Right atrium auricular region (tissue), 2 donors: ENCODE measurements at regions not wholly inside any gene's neighbourhood (a gene's known extent, or its start where the extent isn't known, plus 50 kb on each side); places are given as distances from the start of the nearest gene placed in this dataset.

ENCODE experiments used
- DNase-seq: peaks from one replicate; pipeline ENCODE4 v3.0.0-alpha.2; 2019; ENCODE audit warnings: low spot score
- H3K27ac ChIP-seq, 2 donors: fragments of 200-600 bp; sonication (generic); 1 replicate in 1 of 2; 2 replicates in 1 of 2; pipeline ENCODE4 v1.5.1; 2016 to 2019
- H3K27me3 ChIP-seq, 2 donors: fragments of 200-600 bp; sonication (generic); one replicate each; pipeline versions ENCODE4 v1.5.1 to v1.6.0; 2017 to 2019
- H3K36me3 ChIP-seq: fragments of 200-600 bp; sonication (generic); one replicate; pipeline ENCODE4 v1.5.1; 2016
- H3K4me1 ChIP-seq, 2 donors: fragments of 200-600 bp; sonication (generic); one replicate each; pipeline versions ENCODE4 v1.5.1 to v1.6.0; 2017 to 2019
- H3K4me3 ChIP-seq, 2 donors: fragments of 200-600 bp; sonication (generic); 1 replicate in 1 of 2; 2 replicates in 1 of 2; pipeline ENCODE4 v1.5.1; 2017 to 2019; ENCODE audit warnings: mild to moderate bottlenecking in 1 of 2, moderate library complexity in 1 of 2
- H3K9me3 ChIP-seq, 2 donors: fragments of 200-600 bp; sonication (generic); one replicate each; pipeline ENCODE4 v1.5.1; 2019
- TF ChIP-seq, protein P1 (sequence below), 2 donors: fragments of 200-600 bp; sonication (generic); IDR thresholded peaks; one replicate each; pipeline ENCODE4 v1.5.1; 2019; ENCODE audit warnings: antibody characterized with exemption in 2 of 2

GRCh38 chr1:29704430-29704829, 468.1 kb downstream of the PTPRU start:
- no peaks in the 10 kb centered on the region for H3K27me3 ChIP-seq
- no peak overlapping the region for H3K4me3 ChIP-seq
- H3K9me3 ChIP-seq: no peaks in the 10 kb centered on the region
- H3K27ac ChIP-seq: no peak overlapping the region
- TF ChIP-seq, protein P1, sequence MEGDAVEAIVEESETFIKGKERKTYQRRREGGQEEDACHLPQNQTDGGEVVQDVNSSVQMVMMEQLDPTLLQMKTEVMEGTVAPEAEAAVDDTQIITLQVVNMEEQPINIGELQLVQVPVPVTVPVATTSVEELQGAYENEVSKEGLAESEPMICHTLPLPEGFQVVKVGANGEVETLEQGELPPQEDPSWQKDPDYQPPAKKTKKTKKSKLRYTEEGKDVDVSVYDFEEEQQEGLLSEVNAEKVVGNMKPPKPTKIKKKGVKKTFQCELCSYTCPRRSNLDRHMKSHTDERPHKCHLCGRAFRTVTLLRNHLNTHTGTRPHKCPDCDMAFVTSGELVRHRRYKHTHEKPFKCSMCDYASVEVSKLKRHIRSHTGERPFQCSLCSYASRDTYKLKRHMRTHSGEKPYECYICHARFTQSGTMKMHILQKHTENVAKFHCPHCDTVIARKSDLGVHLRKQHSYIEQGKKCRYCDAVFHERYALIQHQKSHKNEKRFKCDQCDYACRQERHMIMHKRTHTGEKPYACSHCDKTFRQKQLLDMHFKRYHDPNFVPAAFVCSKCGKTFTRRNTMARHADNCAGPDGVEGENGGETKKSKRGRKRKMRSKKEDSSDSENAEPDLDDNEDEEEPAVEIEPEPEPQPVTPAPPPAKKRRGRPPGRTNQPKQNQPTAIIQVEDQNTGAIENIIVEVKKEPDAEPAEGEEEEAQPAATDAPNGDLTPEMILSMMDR (IDR thresholded peaks at IDR 0.05): no peak
- no peaks in the 10 kb centered on the region for H3K36me3 ChIP-seq
- no peak for DNase-seq
- peaks cover 0 to 6% of the 10 kb centered on the region in 2 donors for H3K4me1 ChIP-seq

DNA sequence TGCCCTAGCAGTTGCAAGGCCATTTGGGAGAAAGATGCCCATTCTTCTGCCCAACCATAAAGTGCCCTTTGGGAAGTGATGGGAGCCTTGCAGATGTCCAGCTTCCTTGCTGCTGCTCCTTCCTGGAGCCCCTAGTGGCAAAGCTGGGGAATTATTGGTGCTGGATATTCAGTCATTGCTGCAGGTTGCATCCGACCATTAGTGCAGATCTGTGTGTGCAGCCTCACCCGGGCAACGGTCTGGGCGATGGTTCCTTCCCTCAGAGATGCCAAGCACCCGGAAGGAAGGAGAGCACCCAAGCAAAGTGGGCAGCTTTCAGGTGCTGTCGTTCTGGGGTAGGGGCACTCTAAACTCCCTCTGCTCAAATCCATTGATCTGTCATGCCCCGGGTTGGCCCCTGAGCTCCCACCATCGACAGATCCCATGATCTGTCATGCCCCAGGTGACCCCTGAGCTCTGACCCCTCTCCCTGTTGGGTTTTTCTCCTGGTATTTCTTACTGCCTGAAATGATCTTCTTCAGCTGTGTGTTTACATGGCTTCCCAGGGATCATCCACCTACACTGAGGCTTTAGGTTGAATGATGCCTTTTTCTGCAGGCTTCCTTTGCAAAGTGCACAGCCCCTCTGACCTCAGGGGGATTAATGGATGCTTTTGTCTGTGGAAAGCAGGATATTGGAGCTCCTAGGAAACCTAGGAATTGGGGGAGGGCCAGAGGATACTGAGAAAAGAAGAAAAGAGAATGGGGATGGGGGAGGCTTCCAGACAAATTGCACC, 467.5 kb downstream of the PTPRU start:
- Histone ChIP-seq H3K4me3 (no peak overlapping the region), H3K4me1 (peaks cover 0 to 2% of the 10 kb centered on the region in 2 donors), H3K27me3 (no peaks in the 10 kb centered on the region), H3K9me3 (no peaks in the 10 kb centered on the region), H3K36me3 (no peaks in the 10 kb centered on the region), H3K27ac (no peak overlapping the region)
- DNase-seq: no peak
- TF ChIP-seq, protein P1 (IDR thresholded peaks at IDR 0.05): peak; percentile 53 to 69

DNA sequence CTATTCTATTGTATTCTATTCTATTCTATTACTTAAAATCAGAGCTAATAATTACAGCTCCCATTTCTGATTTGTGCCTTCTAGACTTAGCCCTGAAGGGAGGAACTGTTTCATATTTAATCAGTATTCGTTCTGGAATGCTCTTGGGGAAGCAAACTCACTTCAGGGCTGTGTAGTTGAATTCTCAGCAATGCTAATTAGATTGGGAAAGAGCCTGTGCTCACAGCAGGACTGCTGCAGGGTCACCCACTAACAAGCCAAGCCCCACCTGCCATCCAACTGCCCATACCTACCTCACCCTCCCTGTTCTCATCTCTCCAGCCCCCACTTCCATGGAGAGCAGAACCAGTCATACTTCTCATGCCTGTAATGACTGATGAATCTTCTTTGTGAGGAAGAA, 464.2 kb downstream of the PTPRU start:
- Histone ChIP-seq H3K4me1 (no peaks in the 10 kb centered on the region), H3K27ac (no peak overlapping the region), H3K36me3 (no peaks in the 10 kb centered on the region), H3K9me3 (no peaks in the 10 kb centered on the region), H3K4me3 (no peak overlapping the region), H3K27me3 (no peaks in the 10 kb centered on the region)
- DNase-seq: no peak
- TF ChIP-seq, protein P1 (IDR thresholded peaks at IDR 0.05): no peak

DNA sequence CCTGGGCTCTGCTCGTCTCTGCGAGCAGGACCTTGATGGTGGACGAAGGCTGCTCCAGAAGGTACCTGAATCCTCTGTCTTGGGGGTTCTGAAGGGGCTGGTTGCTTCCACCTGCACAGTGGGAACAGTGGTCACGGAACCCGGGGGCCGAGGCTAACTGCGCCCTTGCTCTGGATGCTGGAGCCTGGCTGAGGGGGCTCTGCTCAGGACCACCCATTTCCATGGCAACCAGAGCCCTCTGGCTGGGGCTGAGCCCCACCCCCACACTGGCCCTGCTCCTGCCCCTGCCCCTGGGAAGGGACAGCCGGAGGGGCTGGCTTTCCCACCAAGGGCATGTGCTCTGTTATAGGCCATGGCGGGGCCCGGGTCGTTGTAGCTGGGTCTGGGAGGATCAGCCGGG, 462.3 kb downstream of the PTPRU start:
- H3K9me3 ChIP-seq: no peaks in the 10 kb centered on the region
- TF ChIP-seq, protein P1 (IDR thresholded peaks at IDR 0.05): no peak
- no peak overlapping the region for H3K4me3 ChIP-seq
- H3K4me1 ChIP-seq: no peaks in the 10 kb centered on the region
- DNase-seq: no peak
- H3K27ac ChIP-seq: no peak overlapping the region
- no peaks in the 10 kb centered on the region for H3K27me3 ChIP-seq
- H3K36me3 ChIP-seq: no peaks in the 10 kb centered on the region

GRCh38 chr1:29698033-29698432, 461.7 kb downstream of the PTPRU start:
- no peaks in the 10 kb centered on the region for H3K4me1 ChIP-seq
- no peak overlapping the region for H3K4me3 ChIP-seq
- DNase-seq: no peak
- no peaks in the 10 kb centered on the region for H3K36me3 ChIP-seq
- H3K27ac ChIP-seq: no peak overlapping the region
- H3K9me3 ChIP-seq: peaks cover 0 to 3% of the 10 kb centered on the region in 2 donors
- H3K27me3 ChIP-seq: no peaks in the 10 kb centered on the region
- TF ChIP-seq, protein P1 (IDR thresholded peaks at IDR 0.05): peak in 1 of 2 donors; percentile 27

DNA sequence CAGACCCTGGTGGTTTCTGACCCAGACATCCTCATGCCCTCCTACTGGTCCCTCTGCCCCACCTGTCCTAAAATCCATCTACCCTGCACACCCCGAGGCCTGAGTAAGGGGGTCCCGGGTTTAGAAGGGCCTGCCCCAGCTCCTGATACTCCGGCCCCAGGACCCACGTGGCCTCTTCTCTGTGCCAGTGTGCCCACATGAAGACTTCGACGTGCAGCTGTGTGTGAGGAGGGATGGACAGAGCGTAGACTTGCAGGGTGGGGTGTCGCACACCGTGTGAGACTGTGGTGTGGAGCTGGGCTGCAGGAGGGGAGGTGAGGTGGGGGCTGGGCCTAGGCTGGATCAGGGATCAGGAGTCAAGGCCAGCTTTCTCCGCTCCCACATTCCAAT, 461.1 kb downstream of the PTPRU start:
- no peaks in the 10 kb centered on the region for H3K27me3 ChIP-seq

More for the DNA sequence above, 461.1 kb downstream of the PTPRU start:
- DNase-seq: no peak
- Histone ChIP-seq H3K9me3 (peaks cover 0 to 8% of the 10 kb centered on the region in 2 donors), H3K4me3 (no peak overlapping the region), H3K36me3 (no peaks in the 10 kb centered on the region), H3K4me1 (no peaks in the 10 kb centered on the region), H3K27ac (no peak overlapping the region)
- TF ChIP-seq, protein P1 (IDR thresholded peaks at IDR 0.05): no peak
